Neural cell (in vitro differentiated cells): ENCODE measurements at regions not wholly inside any gene's neighbourhood (a gene's known extent, or its start where the extent isn't known, plus 50 kb on each side); places are given as distances from the start of the nearest gene placed in this dataset.

Experiments used
- H2AFZ ChIP-seq: fragments of 200-600, 300-800 bp; sonication (generic), shearing (Covaris generic); 2 replicates; pipeline ENCODE4 v1.6.0; 2014; ENCODE audit warnings: low read depth, mild to moderate bottlenecking, antibody characterized with exemption, low read length, moderate library complexity
- H3F3A ChIP-seq: fragments of 200-600 bp; shearing (Covaris generic); 2 replicates; pipeline ENCODE4 v1.6.1; 2016; ENCODE audit warnings: mild to moderate bottlenecking, moderate library complexity, mixed read lengths, antibody characterized with exemption, low read length; ENCODE audit not compliant: insufficient read depth, poor library complexity, severe bottlenecking
- H3K27ac ChIP-seq: fragments of 200-600, 300-800 bp; sonication (generic), shearing (Covaris generic); 2 replicates; pipeline ENCODE4 v1.5.1; 2014; ENCODE audit warnings: mild to moderate bottlenecking, low read length, moderate library complexity
- H3K27me3 ChIP-seq: fragments of 300-800, 200-600 bp; sonication (generic), shearing (Covaris generic); 2 replicates; pipeline ENCODE4 v1.6.0; 2014; ENCODE audit warnings: mild to moderate bottlenecking, low read depth, low read length, moderate library complexity; ENCODE audit not compliant: insufficient read depth
- H3K36me3 ChIP-seq: fragments of 300-800, 200-600 bp; sonication (generic), shearing (Covaris generic); 2 replicates; pipeline ENCODE4 v1.5.1; 2014; ENCODE audit warnings: mild to moderate bottlenecking, antibody characterized with exemption, low read length, moderate library complexity; ENCODE audit not compliant: insufficient read depth
- H3K4me2 ChIP-seq: fragments of 300-800, 200-600 bp; sonication (generic), shearing (Covaris generic); 2 replicates; pipeline ENCODE4 v1.6.0; 2014; ENCODE audit warnings: mild to moderate bottlenecking, low read length
- H3K4me3 ChIP-seq: fragments of 300-800, 200-600 bp; sonication (generic), shearing (Covaris generic); 2 replicates; pipeline ENCODE4 v1.5.1; 2014; ENCODE audit warnings: mild to moderate bottlenecking, low read length, moderate library complexity
- H3K79me2 ChIP-seq: fragments of 200-600 bp; shearing (Covaris generic); replicated peaks from 2 replicates; pipeline ENCODE4 v1.6.0; 2014; ENCODE audit warnings: mild to moderate bottlenecking, low read length, moderate library complexity; ENCODE audit not compliant: insufficient read depth
- H3K9ac ChIP-seq: fragments of 300-800, 200-600 bp; sonication (generic), shearing (Covaris generic); 2 replicates; pipeline ENCODE4 v1.6.1; 2016; ENCODE audit warnings: mild to moderate bottlenecking, low read length, mixed read lengths
- H3K9me2 ChIP-seq: fragments of 200-600 bp; shearing (Covaris generic); 2 replicates; pipeline ENCODE4 v1.6.1; 2016; ENCODE audit warnings: mild to moderate bottlenecking, low read length, mixed read lengths; ENCODE audit not compliant: insufficient read depth
- H3K9me3 ChIP-seq: fragments of 200-600, 300-800 bp; sonication (generic), shearing (Covaris generic); 2 replicates; pipeline ENCODE4 v1.6.1; 2016; ENCODE audit warnings: mild to moderate bottlenecking, mixed run types, low read length, moderate library complexity, mixed read lengths
- H4K20me1 ChIP-seq: fragments of 200-600 bp; shearing (Covaris generic); 2 replicates; pipeline ENCODE4 v1.6.1; 2016; ENCODE audit warnings: mild to moderate bottlenecking, mixed run types; ENCODE audit not compliant: insufficient read depth
- EP300 ChIP-seq: fragments of 450-650 bp; conservative IDR thresholded peaks from 2 replicates; pipeline ENCODE4 v1.6.1; 2014; ENCODE audit warnings: antibody characterized with exemption, mild to moderate bottlenecking, moderate library complexity; ENCODE audit not compliant: poor library complexity, severe bottlenecking
- EZH2 ChIP-seq: fragments of 200-600, 300-800 bp; shearing (Covaris generic), sonication (generic); IDR thresholded peaks from 2 replicates; pipeline ENCODE4 v1.6.1; 2014; ENCODE audit warnings: antibody characterized with exemption, low read length, borderline replicate concordance, mild to moderate bottlenecking; ENCODE audit not compliant: insufficient read depth, poor library complexity, severe bottlenecking
- MXI1 ChIP-seq: fragments of 450-650 bp; conservative IDR thresholded peaks from 2 replicates; pipeline ENCODE4 v1.6.1; 2014; ENCODE audit warnings: antibody characterized with exemption, mild to moderate bottlenecking; ENCODE audit not compliant: poor library complexity, severe bottlenecking
- POLR2AphosphoS5 ChIP-seq: IDR thresholded peaks from 2 replicates; pipeline ENCODE4 v1.6.1; 2012
- RAD21 ChIP-seq: fragments of 450-650 bp; conservative IDR thresholded peaks from 2 replicates; pipeline ENCODE4 v1.6.1; 2014; ENCODE audit warnings: antibody characterized with exemption, mild to moderate bottlenecking, moderate library complexity
- SMC3 ChIP-seq: fragments of 450-650 bp; conservative IDR thresholded peaks from 2 replicates; pipeline ENCODE4 v1.6.1; 2014; ENCODE audit warnings: antibody characterized with exemption, mild to moderate bottlenecking, moderate library complexity; ENCODE audit not compliant: poor library complexity
- TAF1 ChIP-seq: IDR thresholded peaks from 2 replicates; pipeline ENCODE4 v1.6.1; 2012; ENCODE audit warnings: low read depth
- TF ChIP-seq, protein P1 (sequence below): IDR thresholded peaks from 2 replicates; pipeline ENCODE4 v1.6.1; 2012; ENCODE audit warnings: borderline replicate concordance
- TF ChIP-seq, protein P2 (sequence below): fragments of 450-650 bp; IDR thresholded peaks from 2 replicates; pipeline ENCODE4 v1.5.1; 2014; ENCODE audit warnings: antibody characterized with exemption, mild to moderate bottlenecking, moderate library complexity; ENCODE audit not compliant: poor library complexity, severe bottlenecking

DNA sequence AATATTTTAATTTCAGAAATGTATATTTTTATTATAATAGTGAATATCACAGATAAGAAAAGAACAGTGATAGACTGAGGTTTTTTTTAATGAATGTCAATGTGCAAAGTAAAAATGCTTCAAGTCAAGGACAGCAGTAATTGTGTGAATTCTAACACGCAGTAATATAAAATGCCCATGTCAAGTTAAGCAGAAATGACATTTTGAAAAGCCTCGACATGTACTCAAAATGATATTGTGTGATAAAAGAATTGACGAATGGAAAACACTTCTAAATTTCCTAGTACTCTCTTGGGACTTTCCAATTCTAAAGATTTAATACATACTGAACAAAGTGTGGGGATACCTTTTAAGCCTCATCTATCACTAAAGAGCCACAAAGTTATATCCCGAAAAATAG lies 172.6 kb downstream of the SLITRK6 start:
- Histone ChIP-seq H3K4me3 (no peak overlapping the region), H3K79me2 (no peaks in the 10 kb centered on the region)

DNA sequence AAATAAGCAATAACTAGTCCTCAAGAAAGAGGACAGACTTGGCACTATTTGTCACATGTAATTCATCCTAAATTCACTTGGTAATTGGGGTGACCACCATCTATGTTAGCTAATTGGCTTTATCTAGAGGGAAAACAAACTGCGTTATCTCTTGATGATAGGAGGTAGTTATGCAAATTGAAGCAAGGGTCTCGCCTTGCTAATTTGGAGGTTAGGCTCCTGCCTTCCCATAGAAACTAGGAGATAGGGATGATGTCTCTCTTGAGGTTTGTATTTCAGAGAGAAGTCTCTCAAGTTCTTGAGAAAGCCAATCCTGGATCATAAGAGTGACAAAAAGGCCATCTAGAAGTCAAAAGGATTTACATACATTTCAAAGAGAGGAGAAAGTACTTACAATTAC lies 179.9 kb downstream of the SLITRK6 start:
- no peaks in the 10 kb centered on the region for H3K79me2 ChIP-seq
- H3K9me2 ChIP-seq = no peaks in the 10 kb centered on the region
- no peaks in the 10 kb centered on the region for H3K36me3 ChIP-seq
- no peaks in the 10 kb centered on the region for H3F3A ChIP-seq
- no peak overlapping the region for H2AFZ ChIP-seq
- TF ChIP-seq EZH2 = no peak
- H4K20me1 ChIP-seq = no peaks in the 10 kb centered on the region
- no peaks in the 10 kb centered on the region for H3K9me3 ChIP-seq
- no peak overlapping the region for H3K4me3 ChIP-seq
- no peak overlapping the region for H3K27ac ChIP-seq
- H3K27me3 ChIP-seq = no peaks in the 10 kb centered on the region
- no peak overlapping the region for H3K4me2 ChIP-seq
- no peak overlapping the region for H3K9ac ChIP-seq

More for the DNA sequence above, 172.6 kb downstream of the SLITRK6 start:
- Histone ChIP-seq H3K36me3 (no peaks in the 10 kb centered on the region), H3K9me3 (no peaks in the 10 kb centered on the region), H2AFZ (no peak overlapping the region), H3F3A (no peaks in the 10 kb centered on the region), H3K4me2 (no peak overlapping the region), H3K9me2 (no peaks in the 10 kb centered on the region), H3K9ac (no peak overlapping the region), H4K20me1 (no peaks in the 10 kb centered on the region), H3K27ac (peak overlapping the region; percentile 2), H3K27me3 (no peaks in the 10 kb centered on the region)
- TF ChIP-seq, protein P1, sequence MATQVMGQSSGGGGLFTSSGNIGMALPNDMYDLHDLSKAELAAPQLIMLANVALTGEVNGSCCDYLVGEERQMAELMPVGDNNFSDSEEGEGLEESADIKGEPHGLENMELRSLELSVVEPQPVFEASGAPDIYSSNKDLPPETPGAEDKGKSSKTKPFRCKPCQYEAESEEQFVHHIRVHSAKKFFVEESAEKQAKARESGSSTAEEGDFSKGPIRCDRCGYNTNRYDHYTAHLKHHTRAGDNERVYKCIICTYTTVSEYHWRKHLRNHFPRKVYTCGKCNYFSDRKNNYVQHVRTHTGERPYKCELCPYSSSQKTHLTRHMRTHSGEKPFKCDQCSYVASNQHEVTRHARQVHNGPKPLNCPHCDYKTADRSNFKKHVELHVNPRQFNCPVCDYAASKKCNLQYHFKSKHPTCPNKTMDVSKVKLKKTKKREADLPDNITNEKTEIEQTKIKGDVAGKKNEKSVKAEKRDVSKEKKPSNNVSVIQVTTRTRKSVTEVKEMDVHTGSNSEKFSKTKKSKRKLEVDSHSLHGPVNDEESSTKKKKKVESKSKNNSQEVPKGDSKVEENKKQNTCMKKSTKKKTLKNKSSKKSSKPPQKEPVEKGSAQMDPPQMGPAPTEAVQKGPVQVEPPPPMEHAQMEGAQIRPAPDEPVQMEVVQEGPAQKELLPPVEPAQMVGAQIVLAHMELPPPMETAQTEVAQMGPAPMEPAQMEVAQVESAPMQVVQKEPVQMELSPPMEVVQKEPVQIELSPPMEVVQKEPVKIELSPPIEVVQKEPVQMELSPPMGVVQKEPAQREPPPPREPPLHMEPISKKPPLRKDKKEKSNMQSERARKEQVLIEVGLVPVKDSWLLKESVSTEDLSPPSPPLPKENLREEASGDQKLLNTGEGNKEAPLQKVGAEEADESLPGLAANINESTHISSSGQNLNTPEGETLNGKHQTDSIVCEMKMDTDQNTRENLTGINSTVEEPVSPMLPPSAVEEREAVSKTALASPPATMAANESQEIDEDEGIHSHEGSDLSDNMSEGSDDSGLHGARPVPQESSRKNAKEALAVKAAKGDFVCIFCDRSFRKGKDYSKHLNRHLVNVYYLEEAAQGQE = no peak
- TF ChIP-seq MXI1 (no peak), POLR2AphosphoS5 (peak; percentile 52), EP300 (peak; percentile 84)

DNA sequence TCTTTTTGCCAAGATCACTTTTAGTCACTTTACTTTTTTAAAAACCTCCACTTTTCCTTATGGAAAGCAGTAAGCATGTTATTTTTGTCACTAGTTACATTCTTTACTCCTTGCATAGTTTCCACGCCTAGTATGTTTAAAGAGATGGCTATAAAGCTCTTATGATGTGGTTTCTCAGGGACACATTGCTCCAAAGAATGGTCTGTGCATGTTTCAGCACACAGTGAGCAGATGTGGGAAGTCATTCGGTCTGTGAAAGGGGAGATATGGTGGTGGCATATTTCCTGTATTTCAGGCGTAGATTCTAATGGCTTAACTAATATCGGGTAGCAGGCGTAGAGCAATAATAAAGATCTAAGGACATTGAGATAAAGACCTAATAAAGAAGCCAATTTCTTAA lies 180.7 kb downstream of the SLITRK6 start:
- H3K27me3 ChIP-seq = no peaks in the 10 kb centered on the region
- no peaks in the 10 kb centered on the region for H3K9me2 ChIP-seq
- no peak overlapping the region for H3K4me3 ChIP-seq
- H3K9ac ChIP-seq = no peak overlapping the region
- no peaks in the 10 kb centered on the region for H4K20me1 ChIP-seq
- H3K27ac ChIP-seq = no peak overlapping the region
- H3K9me3 ChIP-seq = no peaks in the 10 kb centered on the region
- H3F3A ChIP-seq = no peaks in the 10 kb centered on the region
- no peak overlapping the region for H3K4me2 ChIP-seq
- TF ChIP-seq TAF1 = no peak
- TF ChIP-seq, protein P2, sequence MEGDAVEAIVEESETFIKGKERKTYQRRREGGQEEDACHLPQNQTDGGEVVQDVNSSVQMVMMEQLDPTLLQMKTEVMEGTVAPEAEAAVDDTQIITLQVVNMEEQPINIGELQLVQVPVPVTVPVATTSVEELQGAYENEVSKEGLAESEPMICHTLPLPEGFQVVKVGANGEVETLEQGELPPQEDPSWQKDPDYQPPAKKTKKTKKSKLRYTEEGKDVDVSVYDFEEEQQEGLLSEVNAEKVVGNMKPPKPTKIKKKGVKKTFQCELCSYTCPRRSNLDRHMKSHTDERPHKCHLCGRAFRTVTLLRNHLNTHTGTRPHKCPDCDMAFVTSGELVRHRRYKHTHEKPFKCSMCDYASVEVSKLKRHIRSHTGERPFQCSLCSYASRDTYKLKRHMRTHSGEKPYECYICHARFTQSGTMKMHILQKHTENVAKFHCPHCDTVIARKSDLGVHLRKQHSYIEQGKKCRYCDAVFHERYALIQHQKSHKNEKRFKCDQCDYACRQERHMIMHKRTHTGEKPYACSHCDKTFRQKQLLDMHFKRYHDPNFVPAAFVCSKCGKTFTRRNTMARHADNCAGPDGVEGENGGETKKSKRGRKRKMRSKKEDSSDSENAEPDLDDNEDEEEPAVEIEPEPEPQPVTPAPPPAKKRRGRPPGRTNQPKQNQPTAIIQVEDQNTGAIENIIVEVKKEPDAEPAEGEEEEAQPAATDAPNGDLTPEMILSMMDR = no peak
- no peak for TF ChIP-seq RAD21
- TF ChIP-seq POLR2AphosphoS5 = no peak
- no peak for TF ChIP-seq EZH2
- no peak for TF ChIP-seq EP300
- TF ChIP-seq, protein P1 = no peak
- TF ChIP-seq MXI1 = no peak
- no peak for TF ChIP-seq SMC3
- H2AFZ ChIP-seq = no peak overlapping the region
- H3K36me3 ChIP-seq = no peaks in the 10 kb centered on the region
- H3K79me2 ChIP-seq = no peaks in the 10 kb centered on the region
